Testis (tissue), 2 donors: ENCODE measurements at regions not wholly inside any gene's neighbourhood (a gene's known extent, or its start where the extent isn't known, plus 50 kb on each side); places are given as distances from the start of the nearest gene placed in this dataset.

Experiments used
- CTCF ChIP-seq, 3 experiments: fragments of 450-650 bp in 2 of 3; fragments of 200-600 bp in 1 of 3; sonication (generic) in 1 of 3; IDR thresholded peaks; one replicate each; pipeline ENCODE4 v1.5.1; 2016 to 2019; ENCODE audit warnings: antibody characterized with exemption in 3 of 3, mild to moderate bottlenecking in 2 of 3, moderate library complexity in 1 of 3
- POLR2A ChIP-seq: fragments of 450-650 bp; IDR thresholded peaks from one replicate; pipeline ENCODE4 v1.6.1; 2017; ENCODE audit warnings: antibody characterized with exemption, mild to moderate bottlenecking, moderate library complexity

GRCh38 chr4:79237851-79238250, 88.0 kb downstream of the NAA11 start:
- TF ChIP-seq POLR2A = no peak
- no peak for TF ChIP-seq CTCF (IDR thresholded peaks at IDR 0.05)
